Left renal pelvis (tissue), 4 donors: ENCODE measurements at regions not wholly inside any gene's neighbourhood (a gene's known extent, or its start where the extent isn't known, plus 50 kb on each side); places are given as distances from the start of the nearest gene placed in this dataset.
"Not testable (repeated sequence)": the region's sequence is repeated elsewhere in the genome, so short reads cannot be mapped to it uniquely, and the experiment has no call there.

Source experiments
- DNase-seq, 4 donors: peaks; one replicate each; pipeline ENCODE4 v3.0.0-alpha.2; 2013; ENCODE audit warnings: low read depth in 4 of 4, low spot score in 3 of 4

DNA sequence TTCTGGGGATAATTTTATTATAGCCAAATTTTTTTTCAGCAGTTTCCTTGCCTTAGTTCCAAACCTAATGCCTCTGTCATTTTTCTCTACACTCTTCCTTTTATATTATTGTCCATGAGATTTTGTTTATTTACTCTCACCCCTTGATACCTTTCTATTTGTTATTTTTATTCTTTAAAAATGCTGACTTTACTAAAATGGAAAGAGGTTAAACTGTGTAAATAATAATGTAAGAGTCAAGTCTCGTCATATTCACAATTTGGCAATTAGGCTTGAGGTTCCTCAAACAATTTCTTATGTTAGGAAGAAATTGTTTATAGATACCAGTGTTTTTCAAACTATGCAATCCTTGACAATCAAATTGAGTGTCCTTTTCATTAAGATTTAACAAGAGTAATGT is 428.6 kb upstream of the CDH9 start:
- no peak for DNase-seq

DNA sequence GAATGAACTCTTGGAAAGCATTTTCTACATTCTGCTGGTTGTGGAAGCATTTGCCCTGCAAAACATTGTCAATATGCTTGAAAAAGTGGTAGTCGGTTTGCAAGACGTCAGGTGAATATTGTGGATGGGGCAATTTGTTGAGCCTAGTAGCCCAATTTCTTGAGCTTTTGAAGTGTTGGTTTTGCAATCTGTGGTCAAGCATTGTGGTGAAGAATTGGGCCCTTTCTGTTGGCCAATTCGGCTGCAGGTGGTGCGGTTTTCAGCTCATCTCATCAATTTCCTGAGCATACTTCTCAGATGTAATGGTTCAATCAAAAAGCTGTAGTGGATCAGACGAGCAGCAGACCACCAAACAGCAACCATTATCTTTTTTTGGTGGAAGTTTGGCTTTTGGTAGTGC is 426.8 kb upstream of the CDH9 start:
- no peak for DNase-seq

DNA sequence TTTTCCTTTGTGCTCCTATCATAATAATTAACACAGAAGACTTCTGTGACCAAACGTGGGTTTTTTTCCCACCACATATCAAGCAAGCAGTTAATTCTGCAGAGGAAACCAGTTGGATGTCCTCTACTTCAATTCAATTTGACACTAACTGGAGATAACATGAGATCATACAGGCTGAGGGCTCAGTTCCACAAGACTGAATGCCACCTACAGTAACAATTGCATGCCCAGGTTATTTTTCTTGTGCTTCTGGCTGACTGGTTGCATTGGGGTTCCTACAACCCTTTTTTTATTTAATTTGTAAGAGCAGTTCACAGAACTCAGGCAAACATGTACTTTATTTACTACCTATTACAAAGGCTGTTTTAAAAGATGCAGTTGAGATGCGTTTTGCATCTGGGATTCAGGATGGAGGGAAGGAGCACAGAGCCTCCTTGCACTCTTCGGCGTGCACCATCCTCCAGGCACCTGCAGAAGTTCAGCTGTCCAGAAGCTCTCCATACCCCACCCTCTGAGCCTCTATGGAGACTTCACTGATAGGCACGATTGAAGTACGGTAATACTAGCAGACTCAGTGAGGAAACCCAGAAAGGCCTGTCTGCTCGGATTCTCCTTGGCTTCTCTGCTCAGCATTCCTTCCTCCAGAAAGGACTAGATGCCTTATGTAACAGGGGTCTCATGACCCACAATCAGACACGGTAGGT is 425.2 kb upstream of the CDH9 start:
- no peak for DNase-seq

DNA sequence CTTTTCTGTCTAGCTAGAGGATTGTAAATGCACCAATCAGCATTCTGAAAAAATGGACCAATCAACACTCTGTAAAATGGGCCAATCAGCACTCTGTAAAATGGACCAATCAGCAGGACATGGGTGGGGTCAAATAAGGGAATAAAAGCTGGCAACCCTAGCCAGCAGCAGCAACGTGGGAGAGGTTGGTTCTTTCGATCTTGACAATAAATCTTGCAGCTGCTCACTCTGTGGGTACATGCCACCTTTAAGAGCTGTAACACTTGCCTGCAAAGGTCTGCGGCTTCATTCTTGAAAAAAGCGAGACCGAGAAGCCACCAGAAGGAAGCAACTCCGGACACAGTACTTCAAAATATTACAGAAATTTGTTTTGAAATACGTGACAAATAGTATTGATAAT is 424.6 kb upstream of the CDH9 start:
- no peak for DNase-seq

DNA sequence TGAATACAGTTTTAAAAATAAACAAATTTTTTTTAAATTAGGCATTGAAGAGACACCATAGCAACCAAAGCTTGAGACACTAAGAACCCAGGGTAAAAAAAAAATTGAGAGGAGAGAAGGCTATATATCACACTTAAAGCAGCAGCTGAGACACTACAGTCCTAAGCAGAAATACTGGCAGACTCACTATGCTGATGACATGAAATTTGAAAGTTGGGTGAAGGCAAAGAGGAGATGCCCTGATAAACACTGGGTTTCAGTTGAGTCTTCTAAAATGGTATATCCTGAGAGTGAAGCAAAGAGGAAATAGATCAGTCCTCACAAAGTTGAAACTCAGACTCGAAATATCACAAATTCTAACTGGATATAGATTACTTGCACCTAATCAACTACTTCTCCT is 419.9 kb upstream of the CDH9 start:
- no peak for DNase-seq

DNA sequence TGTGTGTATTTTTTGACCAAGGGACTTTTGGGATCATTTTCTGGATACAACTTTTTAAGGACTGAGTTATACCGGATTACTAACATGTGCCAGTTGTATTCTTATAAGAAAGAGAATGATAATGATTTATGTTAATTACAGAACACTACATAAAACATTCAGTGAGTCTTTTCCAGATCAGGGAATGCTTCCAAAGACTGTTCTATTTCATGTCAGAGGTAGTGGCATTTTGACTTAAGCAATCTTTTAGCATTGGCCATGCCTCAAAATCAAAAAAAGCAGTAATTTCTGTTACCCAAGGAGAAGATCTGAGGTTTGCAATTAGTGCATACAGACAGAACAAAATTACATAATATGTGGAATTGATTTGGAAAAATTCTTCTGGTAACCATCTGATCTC is 413.0 kb upstream of the CDH9 start:
- no peak for DNase-seq

DNA sequence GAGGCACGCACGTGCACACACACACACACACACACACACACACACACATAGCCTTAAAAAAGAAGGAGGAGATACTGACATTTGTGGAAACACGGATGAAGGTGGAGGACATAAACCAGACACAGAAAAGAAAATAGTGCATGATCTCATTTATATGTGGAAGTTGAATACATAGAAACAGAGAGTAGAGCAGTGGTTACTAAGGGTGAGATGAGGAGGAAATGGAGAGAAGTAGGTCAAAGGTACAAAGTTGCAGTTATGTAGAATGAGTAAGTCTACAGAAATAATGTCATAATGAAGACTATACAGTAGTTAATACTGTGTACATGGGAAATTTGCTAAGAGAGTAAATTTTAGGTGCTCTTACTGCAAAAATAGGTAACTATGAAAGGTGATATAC is 412.2 kb upstream of the CDH9 start:
- no peak for DNase-seq

DNA sequence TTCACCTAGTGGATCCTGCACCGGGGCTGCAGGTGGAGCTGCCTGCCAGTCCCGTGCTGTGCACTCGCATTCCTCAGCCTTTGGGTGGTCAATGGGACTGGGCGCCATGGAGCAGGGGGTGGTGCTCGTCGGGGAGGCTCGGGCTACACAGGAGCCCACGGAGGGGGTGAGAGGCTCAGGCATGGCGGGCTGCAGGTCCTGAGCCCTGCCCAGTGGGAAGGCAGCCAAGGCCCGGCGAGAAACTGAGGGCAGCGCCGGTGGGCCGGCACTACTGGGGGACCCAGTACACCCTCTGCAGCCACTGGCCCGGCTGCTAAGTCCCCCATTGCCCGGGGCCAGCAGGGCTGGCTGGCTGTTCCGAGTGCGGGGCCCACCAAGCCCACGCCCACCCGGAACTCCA is 401.0 kb upstream of the CDH9 start:
- not testable (repeated sequence) for DNase-seq

DNA sequence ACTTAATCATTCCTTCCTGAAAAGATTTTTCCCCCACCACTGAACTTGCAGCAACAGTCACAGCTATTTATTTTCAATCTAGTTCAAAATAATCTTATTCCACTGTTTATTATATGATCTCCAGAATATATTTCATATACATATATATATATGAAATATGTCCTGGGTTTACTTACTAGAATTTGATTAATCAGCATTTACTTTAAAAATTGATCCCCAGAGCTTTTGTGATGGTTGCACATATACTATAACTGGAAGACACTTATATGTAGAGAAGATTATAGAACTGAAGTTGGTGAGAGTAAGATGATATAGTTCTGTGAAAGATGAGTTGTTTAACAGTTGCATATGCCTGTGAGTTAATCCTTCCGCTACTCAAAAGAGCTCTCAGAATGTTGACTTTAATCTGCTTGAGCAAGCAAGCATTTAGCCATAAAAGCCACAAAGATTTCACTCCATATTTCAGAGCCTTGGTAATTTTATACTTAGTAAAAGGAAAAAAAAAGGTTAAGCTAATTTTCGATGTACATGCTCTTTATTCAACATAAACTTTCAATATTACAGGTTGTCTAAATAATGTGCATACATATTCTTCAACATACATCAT is 399.3 kb upstream of the CDH9 start:
- peak in 1 of 4 donors; percentile 1 for DNase-seq

DNA sequence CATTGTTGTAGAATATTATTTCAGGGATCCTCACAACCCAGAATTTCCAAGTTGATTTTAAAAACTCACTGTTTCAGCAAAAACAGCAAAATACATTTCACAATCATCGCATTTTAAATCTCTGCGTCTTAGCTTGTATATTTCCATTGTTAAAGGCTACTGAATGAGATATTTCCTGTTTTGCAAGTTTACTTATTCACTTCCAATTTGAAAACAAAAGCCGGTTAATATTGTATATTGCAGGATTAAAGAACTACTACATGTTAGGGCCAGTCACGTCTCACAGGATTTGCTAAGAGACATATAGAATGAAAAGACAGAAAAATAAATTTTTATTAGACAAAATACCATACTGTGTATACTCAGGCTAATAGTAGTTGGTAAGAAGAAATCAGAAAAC is 395.9 kb upstream of the CDH9 start:
- no peak for DNase-seq

DNA sequence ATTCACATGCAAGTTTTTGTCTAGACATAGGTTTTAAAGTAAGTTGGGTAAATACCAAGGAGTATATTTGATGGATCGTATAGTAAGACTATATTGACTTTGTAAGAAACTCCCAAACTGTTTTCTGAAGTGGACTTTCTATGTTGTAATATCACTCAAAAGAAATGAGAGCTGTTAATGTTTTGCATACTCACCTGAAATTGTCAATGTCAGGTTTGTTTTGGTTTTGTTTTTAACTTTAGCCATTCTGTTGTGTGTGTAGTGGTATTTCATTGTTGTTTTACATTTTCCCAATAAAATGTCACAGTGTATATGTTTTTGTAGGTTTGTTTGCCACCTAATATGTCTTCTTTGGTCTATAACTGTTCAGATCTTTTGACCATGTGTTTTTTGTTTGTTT is 375.7 kb upstream of the CDH9 start:
- no peak for DNase-seq

DNA sequence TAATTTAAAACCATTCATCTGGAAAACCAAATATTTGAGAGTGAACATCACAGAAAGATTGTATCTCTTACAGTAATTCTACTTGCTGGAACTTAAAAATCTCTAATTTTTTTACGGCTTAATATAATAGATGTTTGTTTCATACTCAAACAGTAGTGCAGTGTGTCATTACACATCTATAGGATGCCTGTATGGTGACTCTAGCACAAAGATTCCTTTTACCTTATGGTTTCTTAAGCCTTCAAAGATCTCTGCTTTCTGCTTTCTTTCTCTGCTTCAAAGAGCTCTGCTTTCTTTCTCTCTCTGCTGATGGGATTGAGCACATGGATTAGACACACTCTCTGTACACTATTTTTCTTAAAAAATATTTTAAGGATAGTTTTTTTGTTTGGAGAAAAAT is 374.0 kb upstream of the CDH9 start:
- no peak for DNase-seq

DNA sequence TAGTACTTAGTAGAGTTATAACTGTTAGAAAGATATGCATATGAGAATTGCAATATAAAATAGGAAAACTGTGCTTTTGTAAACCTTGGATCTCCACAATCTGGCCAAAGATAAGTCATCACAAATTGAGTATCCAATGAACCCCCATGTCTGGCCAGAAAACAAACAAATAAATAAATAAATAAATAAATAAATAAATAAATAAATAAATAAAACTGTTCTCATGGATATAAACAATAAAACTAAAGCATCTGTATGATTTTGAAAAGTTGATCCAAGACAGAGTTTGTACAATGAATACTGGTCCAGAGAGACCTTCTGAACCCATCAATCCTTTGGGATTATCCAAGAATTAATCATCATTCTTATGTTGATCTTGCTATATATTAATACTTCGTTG is 367.6 kb upstream of the CDH9 start:
- DNase-seq = no peak

DNA sequence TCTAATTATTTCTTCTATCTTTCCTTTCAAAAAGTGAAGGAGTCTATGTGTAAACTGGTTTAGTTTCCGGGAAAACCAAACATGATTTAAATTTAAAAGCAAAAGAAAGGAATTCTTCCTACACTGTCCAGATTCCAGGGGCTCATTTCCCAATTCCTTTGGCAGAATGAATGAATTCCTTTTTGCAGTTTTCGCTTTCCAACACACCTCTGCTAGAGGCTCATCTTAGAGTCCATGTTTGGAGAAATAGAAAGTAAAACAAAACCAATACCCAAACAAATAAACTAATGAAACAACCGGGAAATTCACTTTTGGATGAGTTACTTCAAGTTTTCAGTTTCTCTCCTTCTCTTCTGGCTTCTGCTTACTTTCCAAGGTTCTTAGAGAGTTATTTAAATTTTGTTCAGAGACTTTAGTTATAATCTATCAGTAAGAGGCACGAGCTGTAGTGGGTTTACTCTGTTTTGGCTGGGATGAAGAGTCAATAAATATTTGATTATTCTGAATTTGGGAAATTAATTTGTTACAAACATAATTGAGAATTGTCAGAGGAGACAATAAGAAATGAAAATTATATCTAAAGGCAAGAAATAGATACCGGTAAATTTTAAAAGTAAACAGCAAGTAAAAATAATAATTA is 365.0 kb upstream of the CDH9 start:
- DNase-seq = no peak

DNA sequence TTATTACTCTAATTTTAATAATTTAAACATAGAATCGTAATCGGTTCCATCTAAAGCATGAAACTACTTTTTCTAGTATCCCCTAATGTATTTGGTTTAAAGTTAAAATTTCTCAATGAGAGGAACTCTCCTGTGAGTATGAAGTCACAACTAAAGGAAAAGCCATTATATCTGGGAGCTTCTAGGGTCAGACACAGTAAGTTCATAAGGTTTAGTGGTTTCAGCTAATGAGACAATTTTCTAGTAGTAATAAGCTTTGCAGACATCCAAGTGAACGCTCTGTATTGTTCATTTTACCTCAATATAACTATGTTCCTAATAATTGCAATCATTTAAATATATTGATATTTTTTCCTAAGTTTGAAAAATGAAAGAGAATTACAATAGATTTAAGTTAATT is 364.4 kb upstream of the CDH9 start:
- DNase-seq = no peak

DNA sequence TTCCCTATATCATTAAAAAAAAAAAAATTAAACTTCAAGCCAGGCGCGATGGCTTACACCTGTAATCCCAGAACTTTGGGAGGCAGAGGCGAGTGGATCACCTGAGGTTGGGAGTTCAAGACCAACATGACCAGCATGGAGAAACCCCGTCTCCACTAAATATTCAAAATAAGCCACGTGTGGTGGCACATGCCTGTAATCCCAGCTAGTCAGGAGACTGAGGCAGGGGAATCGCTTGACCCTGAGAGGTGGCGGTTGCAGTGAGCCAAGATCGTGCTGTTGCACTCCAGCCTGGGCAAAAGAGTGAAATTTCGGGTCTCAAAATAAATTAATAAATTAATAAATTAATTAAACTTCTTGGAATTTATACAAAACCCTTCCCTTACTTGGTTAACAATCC is 358.6 kb upstream of the CDH9 start:
- no peak for DNase-seq

DNA sequence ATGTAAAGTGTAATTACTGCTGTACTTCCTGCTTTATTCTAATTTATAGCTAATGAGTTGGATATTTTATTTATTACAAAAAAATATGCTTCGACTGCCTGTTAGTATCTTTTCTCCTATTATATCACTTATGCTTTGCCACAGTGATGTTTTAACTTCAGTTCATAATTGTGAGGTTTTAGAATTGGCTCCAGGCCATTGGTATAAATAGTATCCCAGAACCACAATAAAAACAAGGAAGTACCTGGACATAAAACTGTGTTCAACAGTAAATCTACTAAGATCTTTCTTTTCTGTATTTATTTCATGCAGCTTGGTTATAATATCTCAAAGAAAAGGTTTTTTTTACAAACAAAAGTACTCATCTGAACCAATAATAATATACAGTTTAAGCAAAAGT is 354.3 kb upstream of the CDH9 start:
- DNase-seq = no peak

DNA sequence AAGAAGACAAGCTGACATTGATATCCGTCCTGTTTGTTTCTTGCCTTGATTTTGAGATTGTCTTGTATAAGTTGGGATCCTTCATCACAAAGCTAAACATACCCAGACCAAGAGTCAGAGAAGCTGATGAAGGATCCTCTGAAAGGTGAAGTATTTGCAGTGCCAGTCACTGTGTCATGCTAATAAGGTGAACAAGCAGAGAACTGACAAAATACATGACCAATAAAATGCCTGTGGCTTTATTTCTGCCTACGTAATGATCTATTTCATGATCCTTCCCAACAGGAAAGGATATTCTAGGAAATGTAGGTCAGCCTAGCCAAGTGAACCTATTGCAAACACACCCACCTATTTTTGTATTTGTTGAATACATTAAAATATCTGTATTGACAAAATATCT is 351.3 kb upstream of the CDH9 start:
- no peak for DNase-seq

DNA sequence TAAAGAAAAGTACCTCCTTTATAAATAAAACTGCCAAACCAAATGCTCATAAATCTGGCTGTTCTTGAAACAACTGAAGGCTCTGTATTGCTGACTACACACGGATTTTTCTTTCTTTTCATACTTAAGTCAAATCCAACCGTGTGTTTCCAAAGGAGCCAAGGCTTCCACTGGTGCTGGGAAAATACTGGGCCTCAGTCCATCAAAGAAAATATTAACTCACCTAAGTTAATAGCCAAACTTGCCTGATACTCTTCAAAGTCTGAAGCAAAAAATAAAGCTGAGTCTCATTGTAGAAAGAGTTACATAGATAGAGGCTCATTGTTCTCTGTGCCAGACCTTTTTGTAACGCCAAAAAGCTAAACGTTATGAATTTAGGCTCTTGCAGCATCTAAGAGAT is 350.4 kb upstream of the CDH9 start:
- DNase-seq = peak in 1 of 4 donors; percentile 1

DNA sequence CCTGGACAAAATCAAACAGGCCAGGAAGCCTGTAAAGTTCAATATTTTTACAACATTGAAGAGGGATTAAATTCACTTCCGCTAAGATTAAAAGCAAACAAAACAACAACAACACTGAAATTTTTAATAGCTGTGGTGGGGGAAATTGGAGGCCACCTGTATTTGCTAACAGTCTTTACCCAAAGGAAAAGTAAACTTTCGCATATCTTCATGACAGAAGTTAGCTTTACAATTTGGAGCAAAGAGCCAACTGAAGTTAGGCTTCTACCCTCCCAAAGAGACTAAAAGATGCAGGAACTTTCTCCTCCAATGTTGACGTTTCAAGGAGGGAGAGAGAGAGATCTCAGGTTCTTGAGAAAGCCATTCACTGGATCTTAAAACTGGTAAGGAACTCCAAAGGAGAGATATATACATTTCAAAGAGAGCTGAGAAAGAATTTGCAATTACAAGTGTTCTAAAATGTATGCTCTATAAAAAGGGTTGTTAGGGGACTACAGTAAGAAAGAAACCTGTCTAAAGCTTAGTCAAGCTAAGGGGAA is 349.2 kb upstream of the CDH9 start:
- DNase-seq = no peak

DNA sequence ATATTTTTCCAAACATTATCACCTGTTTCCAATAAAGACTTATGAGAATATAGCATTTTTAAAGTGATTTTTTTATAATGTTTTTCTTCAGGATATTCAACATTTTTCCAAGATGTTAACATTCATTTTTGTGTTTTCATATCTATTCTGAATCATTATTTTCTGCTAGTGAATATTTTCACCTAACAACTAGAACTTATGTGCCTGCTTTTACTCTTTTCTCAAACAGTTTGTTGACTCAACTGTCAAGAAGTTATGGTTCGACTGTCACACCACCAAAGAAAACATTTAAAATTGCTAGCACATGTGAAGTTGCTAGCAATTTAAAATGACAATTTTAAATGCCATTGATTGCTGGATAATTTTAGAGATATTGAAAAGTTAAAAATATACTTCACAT is 343.3 kb upstream of the CDH9 start:
- DNase-seq = no peak

DNA sequence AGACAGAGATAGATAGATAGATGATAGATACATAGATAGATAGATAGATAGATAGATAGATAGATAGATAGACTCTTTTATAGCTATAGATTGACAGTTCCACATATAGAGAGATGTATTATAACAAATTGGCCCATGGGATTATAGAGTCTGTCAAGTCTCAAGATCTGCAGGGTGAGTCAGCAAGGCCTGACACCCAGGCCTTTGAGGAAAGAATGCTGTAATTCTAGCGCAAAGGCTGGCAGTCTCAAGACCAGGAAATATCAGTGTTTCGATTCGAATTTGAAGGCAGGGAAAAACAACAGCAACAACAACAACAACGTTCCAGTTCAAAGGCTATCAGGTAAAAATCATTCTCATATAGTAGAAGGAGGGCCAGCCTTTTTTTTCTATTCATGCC is 339.2 kb upstream of the CDH9 start:
- no peak for DNase-seq
